Neural progenitor cell (in vitro differentiated cells): ENCODE measurements at regions not wholly inside any gene's neighbourhood (a gene's known extent, or its start where the extent isn't known, plus 50 kb on each side); places are given as distances from the start of the nearest gene placed in this dataset.
A peak's percentile ranks its signal among the peaks of the same experiment; 100 is the strongest.

Source experiments
- DNase-seq: peaks from one replicate; pipeline ENCODE4 v3.0.0-alpha.2; 2016; ENCODE audit warnings: low spot score
- H2AFZ ChIP-seq: fragments of 200-600 bp; sonication (generic); replicated peaks from 2 replicates; pipeline ENCODE4 v1.6.1; 2016; ENCODE audit warnings: antibody characterized with exemption
- H3F3A ChIP-seq: fragments of 200-600 bp; sonication (generic); 2 replicates; pipeline ENCODE4 v1.6.1; 2016; ENCODE audit warnings: antibody characterized with exemption, low read depth
- H3K27ac ChIP-seq: fragments of 200-600 bp; sonication (generic); 2 replicates; pipeline ENCODE4 v1.5.1; 2016; ENCODE audit warnings: mild to moderate bottlenecking
- H3K27me3 ChIP-seq: fragments of 200-600 bp; sonication (generic); 2 replicates; pipeline ENCODE4 v1.6.1; 2016; ENCODE audit warnings: mild to moderate bottlenecking, moderate library complexity
- H3K36me3 ChIP-seq: fragments of 200-600 bp; sonication (generic); 2 replicates; pipeline ENCODE4 v1.5.1; 2016
- H3K4me1 ChIP-seq: fragments of 200-600 bp; sonication (generic); 2 replicates; pipeline ENCODE4 v1.6.1; 2016; ENCODE audit warnings: mixed run types
- H3K4me2 ChIP-seq: fragments of 200-600 bp; sonication (generic); 2 replicates; pipeline ENCODE4 v1.6.1; 2016
- H3K4me3 ChIP-seq: fragments of 200-600 bp; sonication (generic); 2 replicates; pipeline ENCODE4 v1.5.1; 2016
- H3K79me2 ChIP-seq: fragments of 200-600 bp; sonication (generic); 2 replicates; pipeline ENCODE4 v1.6.1; 2016; ENCODE audit warnings: low read depth
- H3K9ac ChIP-seq: fragments of 200-600 bp; sonication (generic); 2 replicates; pipeline ENCODE4 v1.6.1; 2016
- H3K9me3 ChIP-seq: fragments of 200-600 bp; sonication (generic); 2 replicates; pipeline ENCODE4 v1.5.1; 2016; ENCODE audit warnings: low read depth
- H4K20me1 ChIP-seq: fragments of 200-600 bp; sonication (generic); 2 replicates; pipeline ENCODE4 v1.6.1; 2016; ENCODE audit warnings: low read depth
- H3K27ac Mint-ChIP-seq: 3 replicates; pipeline ENCODE4 v1.8.0; 2021; ENCODE audit warnings: mixed read lengths
- H3K27me3 Mint-ChIP-seq: 2 replicates; pipeline ENCODE4 v1.8.0; 2022; ENCODE audit warnings: low read depth, mild to moderate bottlenecking, inconsistent platforms, moderate library complexity, mixed read lengths; ENCODE audit not compliant: insufficient read depth
- H3K36me3 Mint-ChIP-seq: 3 replicates; pipeline ENCODE4 v1.8.0; 2021; ENCODE audit warnings: mixed read lengths
- H3K4me1 Mint-ChIP-seq: 3 replicates; pipeline ENCODE4 v1.8.0; 2021; ENCODE audit warnings: mixed read lengths
- H3K4me3 Mint-ChIP-seq: 3 replicates; pipeline ENCODE4 v1.8.0; 2021; ENCODE audit warnings: mild to moderate bottlenecking, moderate library complexity, mixed read lengths
- H3K9me3 Mint-ChIP-seq: 3 replicates; pipeline ENCODE4 v1.8.0; 2020; ENCODE audit warnings: mixed read lengths
- CTCF ChIP-seq: fragments of 200-600 bp; sonication (generic); IDR thresholded peaks from 2 replicates; pipeline ENCODE4 v1.5.1; 2017; ENCODE audit warnings: antibody characterized with exemption, mild to moderate bottlenecking
- EZH2 ChIP-seq: fragments of 200-600 bp; sonication (generic); IDR thresholded peaks from 2 replicates; pipeline ENCODE4 v1.6.1; 2017; ENCODE audit warnings: antibody characterized with exemption, mild to moderate bottlenecking, moderate library complexity
- EZH2phosphoT487 ChIP-seq: fragments of 200-600 bp; sonication (generic); IDR thresholded peaks from 2 replicates; pipeline ENCODE4 v1.6.1; 2017; ENCODE audit warnings: antibody characterized with exemption

- DNase-seq: no peak
Observed at GRCh38 chr4:181146051-181146450, 1097.2 kb upstream of the TENM3 start.

GRCh38 chr4:181147416-181147951 lies 1095.7 kb upstream of the TENM3 start:
- Mint-ChIP-seq H3K4me3 (no peak overlapping the region), H3K36me3 (no peaks in the 10 kb centered on the region), H3K27me3 (no peaks in the 10 kb centered on the region), H3K27ac (no peak overlapping the region), H3K4me1 (peaks cover 33% of the 10 kb centered on the region), H3K9me3 (no peaks in the 10 kb centered on the region)
- no peak overlapping the region for H3K4me3 ChIP-seq
- H3K36me3 ChIP-seq: no peaks in the 10 kb centered on the region
- H3K4me2 ChIP-seq: no peak overlapping the region
- DNase-seq: no peak
- no peaks in the 10 kb centered on the region for H3K27me3 ChIP-seq
- H4K20me1 ChIP-seq: no peaks in the 10 kb centered on the region
- no peaks in the 10 kb centered on the region for H3F3A ChIP-seq
- no peak overlapping the region for H3K27ac ChIP-seq
- TF ChIP-seq CTCF (no peak), EZH2phosphoT487 (no peak), EZH2 (no peak)
- H3K4me1 ChIP-seq: peaks cover 4% of the 10 kb centered on the region
- no peak overlapping the region for H3K9ac ChIP-seq
- H3K79me2 ChIP-seq: no peaks in the 10 kb centered on the region
- no peaks in the 10 kb centered on the region for H3K9me3 ChIP-seq
- no peak overlapping the region for H2AFZ ChIP-seq

More at GRCh38 chr4:181146051-181146450, 1097.2 kb upstream of the TENM3 start:
- Mint-ChIP-seq H3K4me1 (peaks cover 33% of the 10 kb centered on the region), H3K9me3 (no peaks in the 10 kb centered on the region), H3K4me3 (no peak overlapping the region), H3K27me3 (no peaks in the 10 kb centered on the region), H3K27ac (no peak overlapping the region), H3K36me3 (no peaks in the 10 kb centered on the region)
- H3K79me2 ChIP-seq: no peaks in the 10 kb centered on the region
- no peak overlapping the region for H3K27ac ChIP-seq
- no peaks in the 10 kb centered on the region for H4K20me1 ChIP-seq
- H3K4me3 ChIP-seq: no peak overlapping the region
- no peak overlapping the region for H3K4me2 ChIP-seq
- no peak overlapping the region for H2AFZ ChIP-seq
- no peak overlapping the region for H3K9ac ChIP-seq
- no peaks in the 10 kb centered on the region for H3K9me3 ChIP-seq
- H3F3A ChIP-seq: no peaks in the 10 kb centered on the region
- H3K27me3 ChIP-seq: no peaks in the 10 kb centered on the region
- H3K4me1 ChIP-seq: peaks cover 4% of the 10 kb centered on the region
- H3K36me3 ChIP-seq: no peaks in the 10 kb centered on the region
- TF ChIP-seq EZH2phosphoT487: no peak
- no peak for TF ChIP-seq EZH2
- no peak for TF ChIP-seq CTCF

- H3K4me3 Mint-ChIP-seq: no peak overlapping the region
- no peaks in the 10 kb centered on the region for H4K20me1 ChIP-seq
- no peak overlapping the region for H3K4me2 ChIP-seq
- peaks cover 27% of the 10 kb centered on the region for H3K4me1 Mint-ChIP-seq
- H3K4me3 ChIP-seq: no peak overlapping the region
- TF ChIP-seq CTCF: no peak
- no peak for TF ChIP-seq EZH2phosphoT487
- TF ChIP-seq EZH2: no peak
- peaks cover 2% of the 10 kb centered on the region for H3K4me1 ChIP-seq
- H3F3A ChIP-seq: no peaks in the 10 kb centered on the region
- no peaks in the 10 kb centered on the region for H3K79me2 ChIP-seq
- H3K27me3 ChIP-seq: no peaks in the 10 kb centered on the region
- H2AFZ ChIP-seq: peak overlapping the region; percentile 42
- no peak overlapping the region for H3K27ac ChIP-seq
- no peak overlapping the region for H3K27ac Mint-ChIP-seq
- no peaks in the 10 kb centered on the region for H3K9me3 Mint-ChIP-seq
- no peak overlapping the region for H3K9ac ChIP-seq
- no peaks in the 10 kb centered on the region for H3K36me3 ChIP-seq
- H3K27me3 Mint-ChIP-seq: no peaks in the 10 kb centered on the region
- H3K36me3 Mint-ChIP-seq: no peaks in the 10 kb centered on the region
- H3K9me3 ChIP-seq: no peaks in the 10 kb centered on the region
- DNase-seq: no peak
Observed at GRCh38 chr4:181148470-181148869, 1094.7 kb upstream of the TENM3 start.
